ENCODE measurements at regions not wholly inside any gene's neighbourhood (a gene's known extent, or its start where the extent isn't known, plus 50 kb on each side); places are given as distances from the start of the nearest gene placed in this dataset.
A peak's percentile ranks its signal among the peaks of the same experiment; 100 is the strongest.
"Not testable (repeated sequence)": the region's sequence is repeated elsewhere in the genome, so short reads cannot be mapped to it uniquely, and the experiment has no call there.

GRCh38 chr10:28991333-28992270 lies 297.3 kb upstream of the LYZL1 start:
- Histone ChIP-seq H3K4me3 (no peak overlapping the region), H3K27me3 (no peaks in the 10 kb centered on the region), H3K27ac (no peak overlapping the region), H3K9me3 (no peaks in the 10 kb centered on the region), H3K36me3 (no peaks in the 10 kb centered on the region), H3K4me1 (no peaks in the 10 kb centered on the region)
- TF ChIP-seq POLR2A (IDR thresholded peaks at IDR 0.05) (no peak), CTCF (IDR thresholded peaks at IDR 0.05) (peak; percentile 28 to 41 (median 29)), POLR2AphosphoS5 (IDR thresholded peaks at IDR 0.05; ENCODE audit: insufficient read depth in 1 of 2, low read depth in 1 of 2) (peak in 1 of 2 donors; percentile 55)
- DNase-seq (ENCODE audit: extremely low spot score in 2 of 2): no peak
- intact Hi-C loops (cut with DNase I): no loop called here

GRCh38 chr10:28993056-28993455 lies 295.8 kb upstream of the LYZL1 start:
- TF ChIP-seq POLR2AphosphoS5 (IDR thresholded peaks at IDR 0.05; ENCODE audit: insufficient read depth in 1 of 2, low read depth in 1 of 2) (no peak), POLR2A (IDR thresholded peaks at IDR 0.05) (no peak), CTCF (IDR thresholded peaks at IDR 0.05) (no peak)
- DNase-seq (ENCODE audit: extremely low spot score in 2 of 2): no peak
- intact Hi-C loops (cut with DNase I): no loop called here
- no peaks in the 10 kb centered on the region for H3K9me3 ChIP-seq
- H3K4me1 ChIP-seq: no peaks in the 10 kb centered on the region
- H3K4me3 ChIP-seq: no peak overlapping the region
- no peak overlapping the region for H3K27ac ChIP-seq
- no peaks in the 10 kb centered on the region for H3K27me3 ChIP-seq
- no peaks in the 10 kb centered on the region for H3K36me3 ChIP-seq

GRCh38 chr10:28993861-28994260 lies 295.0 kb upstream of the LYZL1 start:
- Histone ChIP-seq H3K4me1 (no peaks in the 10 kb centered on the region), H3K4me3 (no peak overlapping the region), H3K27ac (no peak overlapping the region), H3K9me3 (no peaks in the 10 kb centered on the region), H3K27me3 (no peaks in the 10 kb centered on the region), H3K36me3 (no peaks in the 10 kb centered on the region)
- TF ChIP-seq POLR2AphosphoS5 (IDR thresholded peaks at IDR 0.05; ENCODE audit: insufficient read depth in 1 of 2, low read depth in 1 of 2): no peak
- TF ChIP-seq CTCF (IDR thresholded peaks at IDR 0.05): no peak
- no peak for TF ChIP-seq POLR2A (IDR thresholded peaks at IDR 0.05)
- intact Hi-C loops (cut with DNase I): no loop called here
- DNase-seq (ENCODE audit: extremely low spot score in 2 of 2): no peak

- DNase-seq (ENCODE audit: extremely low spot score in 2 of 2); intact Hi-C loops (cut with DNase I); H3K27me3 ChIP-seq: not testable (repeated sequence)
Measured at GRCh38 chr10:28994802-28995201, 294.1 kb upstream of the LYZL1 start.

GRCh38 chr10:28995497-28995896 lies 293.4 kb upstream of the LYZL1 start:
- H3K36me3 ChIP-seq: no peaks in the 10 kb centered on the region
- H3K4me1 ChIP-seq: no peaks in the 10 kb centered on the region
- DNase-seq (ENCODE audit: extremely low spot score in 2 of 2): no peak
- no peak overlapping the region for H3K27ac ChIP-seq
- no peaks in the 10 kb centered on the region for H3K27me3 ChIP-seq
- no peak overlapping the region for H3K4me3 ChIP-seq
- no peaks in the 10 kb centered on the region for H3K9me3 ChIP-seq
- no peak for TF ChIP-seq CTCF (IDR thresholded peaks at IDR 0.05)
- TF ChIP-seq POLR2AphosphoS5 (IDR thresholded peaks at IDR 0.05; ENCODE audit: insufficient read depth in 1 of 2, low read depth in 1 of 2): no peak
- no peak for TF ChIP-seq POLR2A (IDR thresholded peaks at IDR 0.05)
- intact Hi-C loops (cut with DNase I): no loop called here

More at GRCh38 chr10:28994802-28995201, 294.1 kb upstream of the LYZL1 start:
- H3K36me3 ChIP-seq, H3K4me3 ChIP-seq, H3K4me1 ChIP-seq, H3K9me3 ChIP-seq, H3K27ac ChIP-seq: not testable (repeated sequence)
